HFFc6 (cell line): ENCODE measurements at regions not wholly inside any gene's neighbourhood (a gene's known extent, or its start where the extent isn't known, plus 50 kb on each side); places are given as distances from the start of the nearest gene placed in this dataset.

Experiments used
- DNase-seq: peaks from one replicate; pipeline ENCODE4 v3.0.0-alpha.2; 2018
- H3K27ac Mint-ChIP-seq: 2 replicates; pipeline ENCODE4 v1.8.0; 2020; ENCODE audit warnings: mild to moderate bottlenecking, mixed read lengths
- H3K27me3 Mint-ChIP-seq: 2 replicates; pipeline ENCODE4 v1.8.0; 2021; ENCODE audit warnings: mild to moderate bottlenecking, moderate library complexity, mixed read lengths; ENCODE audit not compliant: insufficient read depth
- H3K36me3 Mint-ChIP-seq: 2 replicates; pipeline ENCODE4 v1.8.0; 2021; ENCODE audit warnings: low read depth, mixed read lengths
- H3K4me1 Mint-ChIP-seq: 2 replicates; pipeline ENCODE4 v1.8.0; 2020; ENCODE audit warnings: low read depth, mixed read lengths
- H3K4me3 Mint-ChIP-seq: 2 replicates; pipeline ENCODE4 v1.8.0; 2020; ENCODE audit warnings: mild to moderate bottlenecking, moderate library complexity, mixed read lengths
- H3K9me3 Mint-ChIP-seq: 2 replicates; pipeline ENCODE4 v1.8.0; 2020; ENCODE audit warnings: mild to moderate bottlenecking, mixed read lengths
- TF ChIP-seq, protein P1 (sequence below): fragments of 200-600 bp; sonication (generic); IDR thresholded peaks from 2 replicates; pipeline ENCODE4 v1.5.0; 2021; ENCODE audit warnings: antibody characterized with exemption, mild to moderate bottlenecking

DNA sequence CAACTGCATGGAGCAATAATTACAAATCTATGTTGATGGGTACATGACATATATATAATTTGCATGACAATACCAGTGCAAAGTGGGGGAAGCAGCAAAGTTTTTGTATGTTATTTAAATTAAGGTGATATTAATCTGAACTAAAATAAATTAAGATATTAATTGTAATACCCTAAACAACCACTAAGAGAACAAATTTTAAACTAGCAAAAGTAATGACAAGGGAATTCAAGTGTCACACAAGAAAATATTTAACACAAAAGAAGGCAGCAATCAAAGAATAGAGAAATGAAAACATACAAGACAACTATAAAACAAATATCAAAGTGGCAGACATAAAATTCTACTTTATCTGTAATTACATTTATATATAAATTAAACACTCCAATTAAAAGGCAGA, 2003.4 kb downstream of the MAT2B start:
- Mint-ChIP-seq H3K9me3 (peaks cover 37% of the 10 kb centered on the region), H3K36me3 (no peaks in the 10 kb centered on the region), H3K27ac (no peak overlapping the region), H3K4me1 (no peaks in the 10 kb centered on the region), H3K27me3 (no peaks in the 10 kb centered on the region), H3K4me3 (no peak overlapping the region)
- TF ChIP-seq, protein P1, sequence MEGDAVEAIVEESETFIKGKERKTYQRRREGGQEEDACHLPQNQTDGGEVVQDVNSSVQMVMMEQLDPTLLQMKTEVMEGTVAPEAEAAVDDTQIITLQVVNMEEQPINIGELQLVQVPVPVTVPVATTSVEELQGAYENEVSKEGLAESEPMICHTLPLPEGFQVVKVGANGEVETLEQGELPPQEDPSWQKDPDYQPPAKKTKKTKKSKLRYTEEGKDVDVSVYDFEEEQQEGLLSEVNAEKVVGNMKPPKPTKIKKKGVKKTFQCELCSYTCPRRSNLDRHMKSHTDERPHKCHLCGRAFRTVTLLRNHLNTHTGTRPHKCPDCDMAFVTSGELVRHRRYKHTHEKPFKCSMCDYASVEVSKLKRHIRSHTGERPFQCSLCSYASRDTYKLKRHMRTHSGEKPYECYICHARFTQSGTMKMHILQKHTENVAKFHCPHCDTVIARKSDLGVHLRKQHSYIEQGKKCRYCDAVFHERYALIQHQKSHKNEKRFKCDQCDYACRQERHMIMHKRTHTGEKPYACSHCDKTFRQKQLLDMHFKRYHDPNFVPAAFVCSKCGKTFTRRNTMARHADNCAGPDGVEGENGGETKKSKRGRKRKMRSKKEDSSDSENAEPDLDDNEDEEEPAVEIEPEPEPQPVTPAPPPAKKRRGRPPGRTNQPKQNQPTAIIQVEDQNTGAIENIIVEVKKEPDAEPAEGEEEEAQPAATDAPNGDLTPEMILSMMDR: peak; percentile 51
- no peak for DNase-seq

DNA sequence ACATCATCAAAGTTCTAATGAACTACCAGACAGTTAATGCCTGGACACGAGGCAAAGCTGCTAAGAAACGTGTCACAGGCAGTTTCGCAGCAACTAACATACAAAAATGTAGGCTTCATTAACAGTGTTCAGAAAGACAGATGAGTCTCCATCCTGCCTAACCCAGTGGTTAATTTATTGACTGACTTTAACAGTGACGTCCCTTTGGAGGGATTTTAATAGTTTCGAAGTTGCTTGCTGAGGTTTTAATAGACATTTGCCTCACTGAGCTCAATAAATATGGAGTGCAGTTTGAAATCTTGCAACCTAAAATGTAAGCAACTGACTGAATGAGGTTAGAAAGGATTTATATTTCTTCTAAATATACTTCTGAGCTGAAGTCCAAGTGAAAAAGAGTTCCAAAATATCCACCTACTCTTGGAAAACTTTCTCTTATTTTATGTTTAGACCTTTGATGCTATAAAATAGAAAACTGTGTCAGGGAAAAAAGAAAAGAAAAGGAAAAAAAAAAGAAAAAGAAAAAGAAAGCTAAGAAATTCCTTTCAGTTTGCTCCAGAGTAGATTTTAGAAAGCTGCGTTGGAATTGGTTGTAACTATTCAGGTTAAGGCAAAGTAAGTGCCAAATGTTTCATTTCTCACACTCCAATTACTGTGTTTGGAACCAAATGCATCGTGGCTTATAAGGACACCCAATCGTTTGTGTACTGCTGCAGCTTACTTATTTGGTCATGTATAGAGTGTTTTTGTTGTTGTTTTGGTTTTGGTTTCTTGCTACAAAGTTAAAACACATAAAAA, 2016.6 kb downstream of the MAT2B start:
- DNase-seq: no peak
- H3K36me3 Mint-ChIP-seq: no peaks in the 10 kb centered on the region
- TF ChIP-seq, protein P1: no peak
- H3K27me3 Mint-ChIP-seq: no peaks in the 10 kb centered on the region
- H3K27ac Mint-ChIP-seq: no peak overlapping the region
- H3K9me3 Mint-ChIP-seq: peaks cover 36% of the 10 kb centered on the region
- no peaks in the 10 kb centered on the region for H3K4me1 Mint-ChIP-seq
- H3K4me3 Mint-ChIP-seq: no peak overlapping the region

DNA sequence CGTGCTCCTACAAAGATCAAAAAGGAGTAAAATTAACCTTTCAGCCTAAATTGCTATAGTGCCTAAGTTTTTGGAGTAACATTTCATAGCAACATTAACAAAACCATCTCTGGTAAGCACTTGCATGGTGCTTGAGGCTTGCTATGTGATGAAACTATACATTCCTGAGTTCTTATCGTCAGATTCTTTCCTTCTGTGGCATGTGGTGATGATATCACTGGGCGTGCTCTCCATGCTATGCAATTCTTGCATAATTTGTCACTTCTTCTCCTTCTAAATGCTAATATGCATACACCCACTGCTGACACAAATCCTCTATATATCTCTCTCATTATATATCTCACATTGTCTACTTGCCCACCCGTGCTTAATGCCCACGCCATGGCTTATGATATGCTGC, 2019.9 kb downstream of the MAT2B start:
- Mint-ChIP-seq H3K4me1 (no peaks in the 10 kb centered on the region), H3K27ac (no peak overlapping the region), H3K27me3 (no peaks in the 10 kb centered on the region), H3K4me3 (no peak overlapping the region), H3K36me3 (peaks cover 7% of the 10 kb centered on the region; the same call in 1 of the 2 replicates), H3K9me3 (peaks cover 55% of the 10 kb centered on the region)
- TF ChIP-seq, protein P1: no peak
- DNase-seq: no peak

DNA sequence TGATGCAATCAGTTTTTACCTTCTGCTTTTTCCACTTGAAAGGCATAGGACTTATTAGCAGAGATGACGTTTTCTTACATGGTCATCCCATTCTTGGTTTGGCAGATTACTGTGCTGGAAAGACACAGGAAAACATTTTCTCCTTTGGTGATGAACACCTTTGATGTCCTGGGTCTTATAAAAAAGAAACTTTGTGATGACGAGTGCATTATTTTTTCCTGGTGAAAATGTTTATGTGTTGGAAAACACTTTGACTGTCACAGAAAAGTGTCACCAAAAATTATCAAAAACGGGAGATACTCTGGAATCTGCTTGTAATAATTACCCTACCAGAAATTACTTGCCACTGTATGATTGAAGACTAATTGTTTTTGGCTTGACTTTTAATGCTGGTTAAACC, 2020.9 kb downstream of the MAT2B start:
- H3K9me3 Mint-ChIP-seq: peaks cover 51% of the 10 kb centered on the region
- no peak overlapping the region for H3K27ac Mint-ChIP-seq
- DNase-seq: no peak
- H3K4me1 Mint-ChIP-seq: no peaks in the 10 kb centered on the region
- TF ChIP-seq, protein P1: no peak
- H3K27me3 Mint-ChIP-seq: no peaks in the 10 kb centered on the region
- H3K36me3 Mint-ChIP-seq: peaks cover 7% of the 10 kb centered on the region; the same call in 1 of the 2 replicates
- no peak overlapping the region for H3K4me3 Mint-ChIP-seq

DNA sequence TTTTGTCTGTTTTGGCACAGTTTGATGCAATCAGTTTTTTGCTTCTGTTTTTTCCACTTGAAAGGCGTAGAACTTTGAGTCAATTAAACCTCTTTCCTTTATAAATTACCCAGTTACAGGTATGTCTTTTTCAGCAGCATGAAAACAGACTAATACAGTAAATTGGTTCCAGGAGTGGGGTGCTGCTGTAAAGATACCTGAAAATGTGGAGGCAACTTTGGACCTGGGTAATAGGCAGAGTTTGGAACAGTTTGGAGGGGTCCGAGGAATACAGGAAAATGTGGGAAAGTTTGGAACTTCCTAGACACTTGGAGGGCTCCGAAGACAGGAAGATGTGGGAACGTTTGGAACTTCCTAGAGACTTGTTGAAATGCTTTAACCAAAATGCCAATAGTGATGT, 2022.2 kb downstream of the MAT2B start:
- no peaks in the 10 kb centered on the region for H3K27me3 Mint-ChIP-seq
- no peak for DNase-seq
- H3K4me3 Mint-ChIP-seq: no peak overlapping the region
- no peaks in the 10 kb centered on the region for H3K4me1 Mint-ChIP-seq
- TF ChIP-seq, protein P1: no peak
- H3K27ac Mint-ChIP-seq: no peak overlapping the region
- peaks cover 7% of the 10 kb centered on the region; the same call in 1 of the 2 replicates for H3K36me3 Mint-ChIP-seq
- peaks cover 59% of the 10 kb centered on the region for H3K9me3 Mint-ChIP-seq
